Epithelial cell of proximal tubule (primary cell): ENCODE measurements at regions not wholly inside any gene's neighbourhood (a gene's known extent, or its start where the extent isn't known, plus 50 kb on each side); places are given as distances from the start of the nearest gene placed in this dataset.
"Not testable (repeated sequence)": the region's sequence is repeated elsewhere in the genome, so short reads cannot be mapped to it uniquely, and the experiment has no call there.

Experiments
- DNase-seq: peaks from one replicate; pipeline ENCODE4 v3.0.0-alpha.2; 2011; ENCODE audit warnings: low read depth
- H3K4me3 ChIP-seq: 2 replicates; pipeline ENCODE4 v1.5.1; 2011; ENCODE audit warnings: low read depth, mild to moderate bottlenecking, low read length
- CTCF ChIP-seq: conservative IDR thresholded peaks from 2 replicates; pipeline ENCODE4 v1.5.1; 2012; ENCODE audit warnings: low read depth, mild to moderate bottlenecking, low read length

GRCh38 chrX:82721891-82722290 is 786.2 kb upstream of the POU3F4 start:
- TF ChIP-seq CTCF: no peak
- no peak for DNase-seq
- H3K4me3 ChIP-seq: no peak overlapping the region

- TF ChIP-seq CTCF: no peak
- DNase-seq: no peak
- H3K4me3 ChIP-seq: no peak overlapping the region
Measured at GRCh38 chrX:82723806-82724205, 784.3 kb upstream of the POU3F4 start.

- peak; percentile 35 for DNase-seq
- H3K4me3 ChIP-seq: not testable (repeated sequence)
Measured at GRCh38 chrX:82727436-82727835, 780.7 kb upstream of the POU3F4 start.

- no peak overlapping the region for H3K4me3 ChIP-seq
- no peak for DNase-seq
- TF ChIP-seq CTCF: no peak
Measured at GRCh38 chrX:82732861-82733260, 775.2 kb upstream of the POU3F4 start.

GRCh38 chrX:82734140-82734539 is 774.0 kb upstream of the POU3F4 start:
- no peak for TF ChIP-seq CTCF
- H3K4me3 ChIP-seq: no peak overlapping the region
- DNase-seq: no peak

- H3K4me3 ChIP-seq, DNase-seq: not testable (repeated sequence)
Measured at GRCh38 chrX:82738313-82738712, 769.8 kb upstream of the POU3F4 start.

- H3K4me3 ChIP-seq: no peak overlapping the region
- DNase-seq: no peak
- TF ChIP-seq CTCF: no peak
Measured at GRCh38 chrX:82742351-82742750, 765.7 kb upstream of the POU3F4 start.

- not testable (repeated sequence) for H3K4me3 ChIP-seq, DNase-seq
Measured at GRCh38 chrX:82745725-82746124, 762.4 kb upstream of the POU3F4 start.

- no peak for DNase-seq
- H3K4me3 ChIP-seq: no peak overlapping the region
- no peak for TF ChIP-seq CTCF
Measured at GRCh38 chrX:82748906-82749505, 759.1 kb upstream of the POU3F4 start.
